Activated CD8-positive, alpha-beta memory T cell treated with anti-CD3 and anti-CD28 coated beads for 24 hours (primary cell): ENCODE measurements at regions not wholly inside any gene's neighbourhood (a gene's known extent, or its start where the extent isn't known, plus 50 kb on each side); places are given as distances from the start of the nearest gene placed in this dataset.
"Not testable (repeated sequence)": the region's sequence is repeated elsewhere in the genome, so short reads cannot be mapped to it uniquely, and the experiment has no call there.

Source experiments
- DNase-seq: peaks from one replicate; pipeline ENCODE4 v3.0.0-alpha.2; 2020

DNA sequence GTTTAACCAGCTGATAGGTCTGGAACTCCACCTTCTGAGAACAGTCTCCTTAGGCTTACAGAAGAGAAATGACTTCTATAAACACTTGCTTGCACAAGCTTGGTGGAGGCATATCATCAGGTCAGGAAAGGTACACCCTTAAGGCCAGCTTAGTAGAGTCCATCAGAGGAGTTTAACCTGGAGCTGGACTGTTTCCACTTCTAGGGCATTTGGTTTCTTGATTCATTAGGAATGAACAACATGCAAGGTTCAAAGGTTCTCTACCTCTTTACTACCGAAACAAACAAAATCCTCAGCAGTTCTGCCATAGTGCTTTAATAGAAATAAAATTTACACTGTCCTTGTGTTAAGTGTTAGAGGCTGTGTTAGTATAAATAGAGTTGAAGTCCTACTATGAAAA lies 171.4 kb upstream of the NPY2R start:
- no peak for DNase-seq

DNA sequence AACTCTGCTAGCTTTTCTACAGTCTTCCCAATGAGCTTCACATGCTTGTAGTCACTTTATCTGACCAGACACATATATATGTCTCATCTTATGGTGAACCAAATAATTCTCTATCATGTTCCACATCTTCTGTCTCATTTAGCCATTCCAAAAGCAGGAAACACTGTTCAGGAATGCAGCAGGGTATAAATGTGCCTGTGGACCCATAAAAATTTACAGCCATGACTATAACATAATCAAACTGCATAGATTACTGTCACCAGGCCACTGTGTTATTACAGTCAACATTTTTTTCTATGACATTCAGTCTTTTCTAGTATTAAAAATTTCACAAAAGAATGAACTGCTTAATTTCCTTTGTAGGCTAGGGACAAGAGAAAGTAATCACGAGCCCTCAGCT lies 170.0 kb upstream of the NPY2R start:
- no peak for DNase-seq

DNA sequence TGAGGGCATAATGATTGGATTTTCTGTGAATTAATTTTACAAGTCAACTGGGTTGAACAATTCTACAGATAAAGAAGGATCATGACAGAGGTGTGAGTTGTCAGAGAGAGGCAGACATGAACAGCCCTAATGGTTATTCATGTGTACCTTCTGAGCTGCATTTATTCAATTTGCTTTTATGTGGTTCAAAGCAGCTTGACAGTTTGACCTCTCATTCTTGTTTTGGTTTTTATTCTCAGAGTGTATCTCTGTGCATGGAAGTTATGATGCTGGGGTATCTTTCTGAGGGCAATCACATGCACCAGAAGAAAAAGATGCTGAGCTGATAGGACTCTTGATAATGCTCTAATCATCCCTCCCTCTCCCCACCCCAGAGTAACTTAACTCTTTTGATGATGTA lies 169.3 kb upstream of the NPY2R start:
- no peak for DNase-seq

DNA sequence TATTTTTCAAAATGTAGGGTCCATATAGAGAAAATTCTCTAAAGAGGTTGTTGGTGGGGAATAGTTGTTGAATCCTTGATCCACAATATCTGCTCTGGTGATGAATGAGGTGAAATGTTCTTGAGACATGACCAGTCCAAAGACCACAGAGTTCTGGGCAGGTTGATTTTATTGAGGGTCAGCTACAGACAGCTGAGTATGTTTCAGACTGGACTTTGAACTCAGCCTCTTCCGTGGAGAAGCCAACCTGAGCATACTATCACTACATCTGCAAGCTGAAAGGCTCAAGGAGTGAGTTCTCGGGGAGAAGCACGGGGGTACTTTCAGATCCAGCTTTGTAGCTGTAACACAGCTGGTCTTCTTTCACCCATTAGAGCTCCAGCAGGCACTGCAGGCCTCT lies 168.4 kb upstream of the NPY2R start:
- DNase-seq = no peak

DNA sequence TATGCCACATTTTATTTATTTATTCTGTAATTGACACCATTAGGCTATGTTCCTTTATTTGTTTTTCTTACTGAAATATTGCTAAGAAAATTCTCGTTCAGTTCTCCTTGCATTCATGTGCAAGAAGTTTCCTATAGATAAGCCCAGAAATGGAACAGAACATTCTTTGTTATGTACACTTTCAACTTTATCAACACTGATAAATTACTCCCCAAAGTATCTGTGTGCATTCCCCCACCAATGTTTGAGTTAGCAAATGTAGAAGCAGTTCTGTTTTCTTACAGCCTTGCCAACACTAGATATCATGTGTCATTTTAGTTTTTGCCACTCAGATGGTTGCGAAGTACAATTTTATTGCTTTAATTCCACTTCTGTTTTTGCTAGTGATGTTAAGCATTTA lies 166.4 kb upstream of the NPY2R start:
- no peak for DNase-seq

DNA sequence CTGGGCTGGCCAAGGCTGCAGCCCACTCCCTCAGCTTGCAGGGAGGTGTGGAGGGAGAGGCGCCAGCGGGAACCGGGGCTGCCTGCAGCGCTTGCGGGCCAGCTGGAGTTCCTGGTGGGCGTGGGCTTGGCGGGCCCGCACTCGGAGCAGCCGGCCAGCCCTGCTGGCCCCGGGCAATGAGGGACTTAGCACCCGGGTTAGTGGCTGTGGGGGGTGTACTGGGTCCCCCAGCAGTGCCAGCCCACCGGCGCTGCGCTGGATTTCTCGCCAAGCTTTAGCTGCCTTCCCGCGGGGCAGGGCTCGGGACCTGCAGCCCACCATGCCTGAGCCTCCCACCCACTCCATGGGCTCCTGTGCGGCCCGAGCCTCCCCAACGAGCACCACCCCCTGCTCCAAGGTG lies 164.2 kb upstream of the NPY2R start:
- not testable (repeated sequence) for DNase-seq

DNA sequence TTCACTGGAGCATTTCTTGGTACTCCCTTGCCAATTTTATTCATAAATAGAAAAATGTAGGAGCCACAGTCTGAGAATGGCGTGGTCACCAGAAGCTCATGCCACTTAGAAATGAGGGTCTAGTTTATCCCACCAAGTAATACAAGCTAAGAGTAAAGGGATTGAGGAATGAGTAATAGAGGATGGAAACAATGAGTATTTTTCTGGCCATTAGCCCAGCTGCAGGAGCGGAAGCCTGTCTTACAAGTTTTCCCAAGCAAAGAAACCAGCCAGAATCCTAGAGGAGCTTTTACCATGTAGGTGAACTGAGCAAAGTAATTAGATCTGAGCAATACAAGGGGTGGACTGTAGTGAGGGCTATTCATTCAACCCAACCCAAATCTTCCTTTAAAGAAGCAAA lies 160.7 kb upstream of the NPY2R start:
- DNase-seq = no peak

DNA sequence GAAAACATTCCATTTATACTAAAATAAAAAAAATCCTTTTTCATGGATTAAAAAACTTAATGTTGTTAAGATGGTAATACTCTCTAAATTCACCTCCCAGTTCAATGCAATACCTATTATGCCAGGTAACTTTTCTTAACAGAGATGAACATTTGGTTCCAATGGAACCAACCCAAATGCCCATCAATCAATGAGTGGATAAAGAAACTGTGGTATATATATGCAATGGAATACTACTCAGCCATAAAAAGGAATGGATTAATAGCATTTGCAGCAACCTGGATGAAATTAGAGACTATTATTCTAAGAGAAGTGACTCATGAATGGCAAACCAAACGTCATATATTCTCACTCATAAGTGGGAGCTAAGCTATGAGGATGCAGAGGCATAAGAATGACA lies 154.4 kb upstream of the NPY2R start:
- DNase-seq = not testable (repeated sequence)

DNA sequence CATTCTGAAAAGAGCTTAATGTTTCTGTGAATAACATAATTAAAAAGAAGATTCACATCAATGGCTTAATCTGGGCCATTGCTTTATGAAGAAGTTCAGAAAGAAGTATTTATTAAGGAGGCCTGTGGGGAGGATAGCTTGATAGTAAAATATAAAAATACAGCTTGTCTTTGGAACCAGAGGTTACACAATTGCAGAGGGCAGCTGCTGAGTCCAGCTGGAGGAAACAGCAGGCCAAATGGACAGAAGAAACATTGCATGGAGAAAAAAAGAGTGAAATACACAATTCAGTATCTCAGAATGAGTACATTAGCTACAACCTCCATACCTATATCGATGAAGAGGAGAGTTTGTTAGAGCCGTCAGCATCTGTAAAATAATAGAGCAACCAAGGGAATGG lies 148.0 kb upstream of the NPY2R start:
- no peak for DNase-seq

DNA sequence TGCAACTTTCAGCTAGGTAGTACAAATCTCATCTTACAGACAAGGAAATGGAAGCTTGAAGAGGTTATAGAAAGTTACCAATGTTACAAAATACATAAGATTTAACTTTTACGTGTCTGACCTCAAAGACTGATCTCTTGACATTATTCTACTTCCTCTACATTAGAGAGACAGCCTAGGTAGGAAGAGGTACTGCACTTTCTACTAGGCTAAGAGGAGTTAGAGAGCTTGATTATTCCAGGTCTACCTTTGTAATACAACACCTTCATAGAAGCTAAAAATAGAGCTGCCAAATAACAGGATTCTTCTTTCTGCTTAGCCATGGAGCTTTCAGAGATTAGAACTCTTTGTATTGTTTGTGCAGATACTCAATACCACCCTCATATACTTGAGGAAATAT lies 147.6 kb upstream of the NPY2R start:
- no peak for DNase-seq

DNA sequence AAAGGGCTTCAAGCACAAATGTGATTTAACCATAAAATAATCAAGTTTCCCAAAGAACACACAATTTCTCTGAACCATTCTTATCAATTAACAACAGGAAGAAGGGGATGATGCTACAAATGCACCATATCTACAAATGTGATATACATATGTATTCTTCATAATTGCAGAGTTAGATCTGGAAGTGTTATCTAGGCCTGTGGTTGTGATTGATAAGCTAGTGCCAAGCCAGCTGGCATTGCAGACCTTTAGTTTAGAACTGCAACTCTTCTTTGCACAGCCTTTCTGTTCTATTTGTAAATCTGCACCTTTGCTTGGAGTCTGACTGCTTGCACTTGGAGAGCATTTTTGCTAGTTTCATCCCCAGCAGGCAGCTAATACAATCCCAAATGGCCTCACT lies 145.5 kb upstream of the NPY2R start:
- DNase-seq = no peak

DNA sequence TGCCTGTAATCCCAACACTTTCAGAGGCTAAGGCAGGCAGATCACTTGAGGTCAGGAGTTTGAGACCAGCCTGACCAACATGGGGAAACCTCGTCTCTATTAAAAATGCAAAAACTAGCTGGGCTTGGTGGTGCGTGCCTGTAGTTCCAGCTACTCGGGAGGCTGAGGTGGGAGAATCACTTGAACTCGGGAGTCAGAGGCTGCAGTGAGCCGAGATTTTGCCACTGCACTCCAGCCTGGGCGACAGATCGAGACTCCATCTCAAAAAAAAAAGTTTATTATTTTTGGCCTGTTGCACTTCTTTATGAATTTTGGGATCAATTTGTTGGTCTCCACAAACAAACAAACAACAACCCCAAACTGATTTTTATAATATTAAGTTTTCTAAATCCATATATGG lies 143.5 kb upstream of the NPY2R start:
- DNase-seq = not testable (repeated sequence)

DNA sequence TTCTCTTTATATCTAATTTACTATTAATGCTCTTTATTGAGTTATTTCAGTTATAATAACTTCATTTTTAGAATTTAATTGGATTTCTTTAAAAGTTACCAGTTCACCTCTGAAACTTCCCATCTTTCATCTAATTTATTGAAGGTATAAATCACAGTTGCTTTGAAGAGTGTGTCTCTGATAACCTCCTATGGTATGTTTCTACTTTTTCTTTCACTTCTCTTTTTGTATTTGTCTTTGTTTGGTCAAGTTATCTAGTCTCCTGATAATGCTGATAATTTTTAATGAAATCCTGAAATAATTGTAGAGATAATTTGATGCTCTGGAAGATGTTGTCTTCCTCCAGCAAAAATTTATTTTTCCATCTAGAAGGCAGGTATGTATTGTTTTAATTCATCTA lies 141.6 kb upstream of the NPY2R start:
- no peak for DNase-seq

DNA sequence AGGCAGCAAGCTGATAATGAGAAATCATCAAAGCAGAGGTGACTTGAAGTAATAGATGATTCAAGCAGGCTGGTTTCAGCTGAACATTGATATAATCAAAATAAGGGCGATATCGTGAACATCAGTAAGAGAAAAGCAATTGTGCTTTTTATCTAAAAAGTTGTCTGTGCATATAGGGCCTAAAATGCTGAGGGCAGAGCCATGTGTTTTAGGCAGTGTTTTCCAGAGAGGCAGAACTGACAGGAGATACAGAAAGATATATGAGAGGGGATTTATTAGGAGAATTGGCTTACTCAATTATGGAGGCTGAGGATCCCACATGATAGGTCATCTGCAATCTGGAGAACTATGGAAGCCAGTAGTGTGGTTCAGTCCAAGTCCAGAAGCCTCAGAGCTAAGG lies 136.5 kb upstream of the NPY2R start:
- DNase-seq = no peak

DNA sequence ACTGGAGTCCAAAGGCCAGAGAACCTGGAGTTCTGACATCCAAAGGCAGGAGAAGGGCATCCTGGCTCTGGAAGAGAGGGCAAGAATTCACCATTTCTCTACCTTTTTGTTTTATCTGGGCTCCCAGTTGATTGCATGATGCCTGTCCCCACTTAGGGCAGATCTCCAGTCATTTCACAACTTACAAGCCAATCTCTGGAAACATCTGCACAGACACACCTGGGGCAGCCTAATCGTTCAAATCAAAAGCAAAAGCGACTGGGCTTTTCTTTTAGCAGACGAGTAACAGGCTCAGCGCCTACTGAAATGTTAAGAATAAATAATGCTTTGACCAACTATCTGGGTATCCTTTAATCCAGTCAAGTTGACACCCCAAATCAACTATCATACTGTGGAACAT lies 136.0 kb upstream of the NPY2R start:
- no peak for DNase-seq

DNA sequence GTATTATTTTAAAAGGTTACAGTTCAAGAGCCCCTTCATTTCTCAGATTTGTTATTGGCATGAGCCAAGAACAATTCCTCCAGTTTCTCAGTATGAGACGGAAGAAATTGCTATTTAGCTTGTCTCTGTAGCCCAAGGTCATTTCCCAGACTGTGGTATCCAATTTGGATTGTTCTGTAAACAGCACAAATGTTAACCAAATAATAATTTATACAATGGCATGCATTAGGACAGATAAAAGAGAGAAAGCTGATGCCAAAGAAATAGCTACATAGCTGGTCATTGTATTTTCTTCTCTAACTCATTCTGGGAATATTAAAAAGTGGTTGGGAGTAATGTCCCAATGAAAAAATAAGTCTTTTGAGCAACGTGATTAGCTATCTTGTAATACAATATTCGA lies 134.6 kb upstream of the NPY2R start:
- no peak for DNase-seq

DNA sequence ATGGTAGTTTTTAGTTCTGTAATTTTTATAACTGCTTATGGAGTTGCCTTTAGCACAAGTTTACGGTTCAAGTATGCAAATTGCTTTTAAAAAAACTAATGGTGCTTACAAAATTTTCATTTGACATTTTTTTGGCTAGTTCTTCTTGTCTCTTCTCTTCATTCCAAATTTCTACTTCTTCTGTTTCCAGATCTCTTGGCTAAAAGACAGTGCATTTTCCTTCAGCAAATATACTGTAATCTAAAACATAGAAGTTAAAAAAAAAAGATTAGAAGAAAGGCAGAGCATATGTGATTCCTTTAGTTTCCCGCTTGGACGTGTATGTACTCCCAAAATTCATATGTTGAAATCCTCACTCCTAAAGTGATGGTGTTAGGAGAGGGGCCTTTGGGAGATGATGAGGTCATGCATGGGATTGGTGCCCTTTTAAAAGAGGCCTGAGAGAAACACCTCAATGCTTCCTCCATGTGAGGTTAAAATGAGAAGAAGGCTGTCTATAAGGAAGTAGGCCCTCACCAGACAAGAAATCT lies 132.1 kb upstream of the NPY2R start:
- no peak for DNase-seq

DNA sequence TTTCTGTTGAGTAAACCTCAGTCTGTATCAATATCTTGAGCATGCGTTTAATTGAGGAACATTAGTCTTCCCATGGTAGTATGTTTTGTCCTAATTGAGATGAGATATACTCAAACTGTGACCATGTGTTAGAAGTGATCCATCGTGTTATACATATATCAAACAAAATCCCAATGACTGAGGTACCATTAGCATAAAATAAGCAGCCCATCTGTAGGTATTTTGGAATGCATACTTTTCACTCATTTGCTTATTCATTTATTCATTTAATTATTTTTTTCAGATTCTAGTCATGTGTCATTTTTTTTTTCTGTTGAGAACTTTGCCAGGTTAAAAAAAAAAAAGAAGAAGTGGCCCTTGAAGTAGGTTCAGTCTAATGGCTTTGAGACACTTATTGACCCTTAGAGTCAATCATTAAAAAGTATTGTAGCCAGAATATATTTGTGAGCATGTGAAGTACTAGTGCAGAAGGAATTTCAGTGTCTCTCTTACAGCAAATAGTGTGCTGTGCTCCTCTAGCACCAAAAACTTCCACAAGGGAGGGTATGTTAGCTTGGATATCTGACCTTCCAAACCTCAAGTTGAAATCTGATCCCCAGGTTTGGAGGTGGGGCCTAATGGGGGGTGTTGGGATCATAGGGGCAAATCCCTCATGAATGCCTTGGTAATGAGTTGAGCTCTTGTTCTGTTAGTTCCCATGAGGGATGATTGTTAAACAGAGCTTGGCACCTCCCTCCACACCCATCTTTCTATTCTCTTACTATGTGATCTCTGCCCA lies 130.8 kb upstream of the NPY2R start:
- DNase-seq = no peak

DNA sequence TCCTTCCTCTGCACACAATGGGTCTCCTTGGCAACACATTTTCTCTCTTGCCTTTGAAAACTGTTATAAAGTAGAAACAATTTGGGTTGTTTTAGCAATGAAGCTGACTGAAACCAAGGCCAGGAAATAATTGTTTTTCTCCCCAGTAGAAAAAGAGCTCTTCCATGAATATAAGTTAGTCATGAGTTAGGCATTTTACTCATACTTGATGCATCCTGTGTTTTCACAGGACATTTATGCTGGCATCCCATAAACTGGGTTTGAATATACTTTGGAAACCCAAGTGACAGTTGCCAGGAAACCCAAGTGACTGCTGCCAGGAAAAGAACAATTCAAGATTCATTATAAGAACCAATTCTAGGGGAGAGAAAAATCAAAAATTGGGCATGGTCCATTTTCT lies 128.6 kb upstream of the NPY2R start:
- DNase-seq = no peak

DNA sequence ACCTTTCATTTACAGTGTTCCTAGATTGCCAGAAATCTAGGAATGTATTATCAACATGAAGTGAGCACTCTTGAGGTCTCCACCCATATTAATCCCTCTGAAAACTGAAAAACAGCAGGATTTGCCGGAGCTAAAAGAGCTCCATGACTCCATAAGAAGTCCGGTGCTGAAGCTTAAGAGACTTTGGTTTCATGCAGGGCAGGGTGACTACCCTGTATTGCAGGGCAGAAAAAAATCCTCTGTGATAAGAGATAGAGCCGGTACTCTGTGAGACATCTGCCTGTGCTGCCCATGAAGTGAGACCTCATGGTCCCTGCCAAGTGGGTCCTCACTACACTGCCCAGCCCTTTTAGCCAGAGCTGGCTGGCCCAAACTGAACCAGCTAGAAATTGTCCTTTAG lies 127.2 kb upstream of the NPY2R start:
- DNase-seq = no peak

DNA sequence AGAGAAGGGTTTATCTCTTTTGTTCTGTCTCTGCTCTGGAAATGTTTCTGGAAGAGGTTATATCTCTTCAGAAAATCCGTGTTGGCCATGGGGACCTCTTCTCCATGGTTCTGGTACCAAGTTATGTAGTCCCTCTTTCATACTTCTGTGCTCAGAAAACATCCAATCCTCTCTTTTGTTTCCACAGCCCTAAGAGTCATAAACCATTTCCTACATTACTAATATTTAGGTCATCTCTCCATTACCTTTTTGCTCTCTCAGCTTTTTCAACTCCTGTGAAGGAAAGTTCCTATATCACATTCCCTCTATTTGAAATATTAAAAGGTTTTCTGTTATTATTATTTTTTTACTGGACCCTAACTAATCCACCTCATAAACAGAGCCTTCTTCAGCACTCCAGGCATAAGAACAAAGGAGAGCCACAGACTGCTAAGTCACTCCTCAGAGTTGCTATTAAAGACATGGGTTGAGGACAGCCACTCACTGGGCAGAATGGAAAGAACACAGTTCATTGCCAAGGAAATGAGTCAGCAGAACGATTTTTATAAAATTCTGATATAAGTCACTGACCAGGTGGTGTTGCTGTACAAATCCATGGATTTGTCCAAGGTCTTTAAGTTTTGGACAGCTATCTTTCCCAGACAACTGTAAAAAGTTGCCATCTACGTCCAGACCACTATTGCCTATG lies 122.4 kb upstream of the NPY2R start:
- no peak for DNase-seq

DNA sequence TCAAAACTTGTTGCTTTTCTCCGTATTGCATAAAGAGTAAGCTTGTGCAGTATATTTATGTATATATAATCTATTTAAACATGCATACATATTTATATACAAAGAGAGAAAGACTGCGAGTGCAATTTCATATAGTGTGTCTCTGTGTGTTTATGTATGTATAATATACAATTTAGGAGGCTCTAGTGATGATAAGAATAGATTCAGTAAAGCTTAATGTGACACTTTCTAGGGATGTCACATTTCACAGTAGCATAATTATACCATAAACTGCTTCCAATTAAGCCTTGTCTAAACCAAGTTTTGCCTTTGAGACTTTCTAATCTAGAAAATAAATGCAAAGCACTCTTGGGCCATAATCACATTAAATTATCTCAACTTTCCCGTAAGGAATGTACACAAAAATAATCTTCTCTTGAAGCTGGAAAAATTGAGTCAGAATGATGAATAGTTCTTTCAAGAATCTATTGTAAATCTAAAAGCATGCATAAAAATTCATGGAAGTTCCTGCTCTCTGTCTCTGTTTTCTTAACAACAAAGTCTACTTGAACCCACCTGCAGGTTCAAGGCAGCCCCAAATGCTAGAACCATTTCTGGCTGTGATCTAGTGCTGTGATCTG lies 114.1 kb upstream of the NPY2R start:
- DNase-seq = no peak

DNA sequence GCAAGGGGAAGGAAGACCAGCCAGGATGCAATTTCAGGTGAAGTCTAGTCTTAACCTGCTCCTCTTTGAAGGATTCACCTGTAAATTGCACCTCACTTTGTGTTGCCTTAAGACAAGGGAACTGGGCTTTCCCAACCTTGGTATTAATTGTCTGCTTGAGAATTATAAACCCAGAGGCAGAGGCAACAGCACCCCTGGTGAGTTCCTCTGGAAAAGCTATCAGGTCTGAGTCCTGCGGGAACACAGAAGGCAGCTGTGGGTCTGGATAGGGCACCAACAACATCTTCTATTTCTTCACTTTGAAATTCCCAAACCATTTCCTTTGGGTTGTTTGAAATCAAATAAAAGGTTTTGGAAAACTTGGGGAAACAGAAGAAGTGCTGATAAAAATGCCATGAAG lies 109.2 kb upstream of the NPY2R start:
- no peak for DNase-seq

DNA sequence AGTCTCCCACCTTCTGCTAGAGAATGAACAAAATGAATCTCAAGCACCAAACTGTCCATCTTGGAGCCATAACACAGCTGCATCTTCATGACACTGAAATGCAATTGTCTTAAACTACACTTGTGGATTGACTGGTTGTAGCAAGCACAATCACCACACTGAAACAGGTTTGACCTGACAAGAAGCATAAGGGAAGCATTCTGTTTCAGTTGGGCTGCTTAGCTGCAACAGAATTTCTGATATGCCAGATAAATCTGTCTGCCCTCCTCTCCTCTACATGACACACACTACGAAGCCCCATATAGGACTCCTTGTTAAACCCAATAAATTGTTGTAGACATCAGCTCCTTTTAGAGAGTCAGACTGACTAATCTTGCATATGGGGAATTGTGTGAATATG lies 101.8 kb upstream of the NPY2R start:
- DNase-seq = no peak
